PC-9 (cell line): ENCODE measurements at regions not wholly inside any gene's neighbourhood (a gene's known extent, or its start where the extent isn't known, plus 50 kb on each side); places are given as distances from the start of the nearest gene placed in this dataset.

Experiments used
- BruUV-seq: library from RNA; stranded (reverse); fragments of 400-500 nt; replicated peaks from 2 replicates; lab custom pipeline; 2021; lab: Mats Ljungman, UMichigan
- CTCF ChIA-PET: fragments of 300-600 bp; sonication (Branson Sonifier 250); formaldehyde crosslinking; loops from one replicate; lab custom pipeline; 2022; ENCODE audit warnings: antibody characterized with exemption; lab: Charles Lee
- POLR2A ChIA-PET: fragments of 300-600 bp; sonication (Branson Sonifier 250); formaldehyde crosslinking; loops from one replicate; lab custom pipeline; 2022; ENCODE audit warnings: antibody characterized with exemption; ENCODE audit not compliant: unreplicated experiment; lab: Charles Lee
- DNase-seq, 2 experiments: peaks; one replicate each; pipeline versions ENCODE4 v3.0.0 to v3.0.0-alpha.2; 2015 to 2022; ENCODE audit warnings: mixed read lengths in 1 of 2
- H2AFZ ChIP-seq: fragments of 200-600 bp; sonication (generic); 2 replicates; pipeline ENCODE4 v1.8.1; 2017; ENCODE audit warnings: antibody characterized with exemption
- H3F3A ChIP-seq: fragments of 200-600 bp; sonication (generic); 2 replicates; pipeline ENCODE4 v1.8.1; 2017; ENCODE audit warnings: antibody characterized with exemption, mild to moderate bottlenecking, low read depth; ENCODE audit not compliant: insufficient read depth
- H3K27ac ChIP-seq: fragments of 200-600 bp; sonication (generic); 2 replicates; pipeline ENCODE4 v1.6.1; 2016; ENCODE audit warnings: mixed run types
- H3K27me3 ChIP-seq: fragments of 200-600 bp; sonication (generic); 2 replicates; pipeline ENCODE4 v1.6.1; 2016; ENCODE audit warnings: low read depth, mixed run types; ENCODE audit not compliant: insufficient read depth
- H3K36me3 ChIP-seq: fragments of 200-600 bp; sonication (generic); 2 replicates; pipeline ENCODE4 v1.6.1; 2016; ENCODE audit warnings: low read depth, mixed run types
- H3K4me1 ChIP-seq: fragments of 200-600 bp; sonication (generic); replicated peaks from 2 replicates; pipeline ENCODE4 v1.6.1; 2016; ENCODE audit warnings: mixed run types; ENCODE audit not compliant: insufficient read depth
- H3K4me2 ChIP-seq: fragments of 200-600 bp; sonication (generic); 2 replicates; pipeline ENCODE4 v1.6.1; 2017; ENCODE audit warnings: mixed run types
- H3K4me3 ChIP-seq: fragments of 200-600 bp; sonication (generic); 2 replicates; pipeline ENCODE4 v1.6.1; 2016; ENCODE audit warnings: mixed run types
- H3K79me2 ChIP-seq: fragments of 200-600 bp; sonication (generic); 2 replicates; pipeline ENCODE4 v1.6.1; 2017; ENCODE audit warnings: low read depth, mixed run types
- H3K9me2 ChIP-seq: fragments of 200-600 bp; sonication (generic); 2 replicates; pipeline ENCODE4 v1.8.1; 2017; ENCODE audit warnings: mild to moderate bottlenecking; ENCODE audit not compliant: insufficient read depth
- H3K9me3 ChIP-seq: fragments of 200-600 bp; sonication (generic); 2 replicates; pipeline ENCODE4 v1.8.1; 2016; ENCODE audit warnings: low read depth; ENCODE audit not compliant: insufficient read depth
- H4K20me1 ChIP-seq: fragments of 200-600 bp; sonication (generic); 2 replicates; pipeline ENCODE4 v1.8.1; 2017; ENCODE audit not compliant: insufficient read depth
- EZH2 ChIP-seq: fragments of 200-600 bp; sonication (generic); IDR thresholded peaks from 2 replicates; pipeline ENCODE4 v1.8.0; 2017; ENCODE audit warnings: antibody characterized with exemption, low read depth
- intact Hi-C: fragments of 100-400 bp; cut with micrococcal nuclease; formaldehyde crosslinking; loops from one replicate; pipeline ENCODE4 v1.10.0; 2022; ENCODE audit not compliant: unreplicated experiment
- TF ChIP-seq, protein P1 (sequence below): fragments of 200-600 bp; sonication (generic); conservative IDR thresholded peaks from 2 replicates; pipeline ENCODE4 v1.6.1; 2017; ENCODE audit warnings: mixed run types, antibody characterized with exemption, mild to moderate bottlenecking, moderate library complexity

DNA sequence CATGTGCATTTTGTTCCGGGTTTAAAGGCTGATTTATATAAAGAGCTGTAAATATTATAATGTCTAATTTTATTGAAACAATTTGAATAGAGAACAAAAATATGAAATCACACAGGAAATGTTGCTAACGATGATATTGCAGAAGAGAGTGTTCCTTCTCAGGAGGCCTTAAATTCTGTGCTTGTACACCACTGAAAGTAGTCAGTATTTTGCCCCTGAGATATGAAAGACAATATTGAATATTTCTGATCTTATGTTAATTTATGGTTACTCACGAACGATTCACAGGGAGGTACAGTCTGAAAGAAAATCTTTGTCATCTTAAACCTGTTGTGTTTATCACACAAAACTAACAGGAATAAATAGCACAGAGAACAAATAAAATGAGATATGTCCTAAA lies 213.2 kb upstream of the PLSCR5 start:
- Histone ChIP-seq H3K9me3 (no peaks in the 10 kb centered on the region), H3K36me3 (no peaks in the 10 kb centered on the region), H3K4me2 (no peak overlapping the region), H4K20me1 (no peaks in the 10 kb centered on the region), H3K9me2 (no peaks in the 10 kb centered on the region), H3K79me2 (no peaks in the 10 kb centered on the region), H3F3A (no peaks in the 10 kb centered on the region), H3K27ac (no peak overlapping the region), H3K4me1 (no peaks in the 10 kb centered on the region), H3K27me3 (no peaks in the 10 kb centered on the region), H3K4me3 (no peak overlapping the region), H2AFZ (peak overlapping the region; percentile 58; the same call in 1 of the 2 replicates)
- no TSS peak for BruUV-seq
- DNase-seq, result no peak
- intact Hi-C loops, result loop anchor here (5.0 to 10.0 kb wide), 2 partner anchors 1256 to 1899 kb away; no protein-coding TSS in a partner anchor
- CTCF ChIA-PET, result interaction anchor here (0.7 kb wide), 1 partner anchor 68 kb away, joined by 3 read pairs; no protein-coding TSS in a partner anchor
- POLR2A ChIA-PET, result no interaction called here
- TF ChIP-seq, protein P1, sequence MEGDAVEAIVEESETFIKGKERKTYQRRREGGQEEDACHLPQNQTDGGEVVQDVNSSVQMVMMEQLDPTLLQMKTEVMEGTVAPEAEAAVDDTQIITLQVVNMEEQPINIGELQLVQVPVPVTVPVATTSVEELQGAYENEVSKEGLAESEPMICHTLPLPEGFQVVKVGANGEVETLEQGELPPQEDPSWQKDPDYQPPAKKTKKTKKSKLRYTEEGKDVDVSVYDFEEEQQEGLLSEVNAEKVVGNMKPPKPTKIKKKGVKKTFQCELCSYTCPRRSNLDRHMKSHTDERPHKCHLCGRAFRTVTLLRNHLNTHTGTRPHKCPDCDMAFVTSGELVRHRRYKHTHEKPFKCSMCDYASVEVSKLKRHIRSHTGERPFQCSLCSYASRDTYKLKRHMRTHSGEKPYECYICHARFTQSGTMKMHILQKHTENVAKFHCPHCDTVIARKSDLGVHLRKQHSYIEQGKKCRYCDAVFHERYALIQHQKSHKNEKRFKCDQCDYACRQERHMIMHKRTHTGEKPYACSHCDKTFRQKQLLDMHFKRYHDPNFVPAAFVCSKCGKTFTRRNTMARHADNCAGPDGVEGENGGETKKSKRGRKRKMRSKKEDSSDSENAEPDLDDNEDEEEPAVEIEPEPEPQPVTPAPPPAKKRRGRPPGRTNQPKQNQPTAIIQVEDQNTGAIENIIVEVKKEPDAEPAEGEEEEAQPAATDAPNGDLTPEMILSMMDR, result no peak
- no peak for TF ChIP-seq EZH2

DNA sequence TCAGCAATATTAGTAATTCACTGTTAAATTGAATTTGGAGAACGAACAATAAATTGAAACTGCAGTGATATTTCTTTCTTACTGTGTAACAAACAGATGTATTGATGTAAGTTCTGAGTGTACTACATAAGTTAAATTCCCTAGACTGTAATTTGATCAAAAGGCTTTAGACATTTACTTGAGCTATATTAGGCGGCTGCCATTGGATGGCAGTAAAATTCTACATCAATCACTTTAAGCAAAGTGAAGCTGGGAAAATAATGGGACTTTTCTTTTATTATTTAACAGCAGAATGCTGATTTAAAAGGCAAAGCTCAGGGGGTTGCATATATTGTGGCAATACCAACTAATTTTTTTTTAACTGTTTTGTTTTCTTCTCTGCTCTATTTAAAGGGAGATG lies 212.6 kb upstream of the PLSCR5 start:
- DNase-seq, result no peak
- Histone ChIP-seq H3F3A (no peaks in the 10 kb centered on the region), H3K27ac (no peak overlapping the region), H4K20me1 (no peaks in the 10 kb centered on the region), H3K9me2 (no peaks in the 10 kb centered on the region), H3K79me2 (no peaks in the 10 kb centered on the region), H3K27me3 (no peaks in the 10 kb centered on the region), H2AFZ (no peak overlapping the region), H3K4me2 (no peak overlapping the region), H3K36me3 (no peaks in the 10 kb centered on the region), H3K9me3 (no peaks in the 10 kb centered on the region), H3K4me1 (no peaks in the 10 kb centered on the region), H3K4me3 (no peak overlapping the region)
- intact Hi-C loops, result loop anchor here (5.0 to 10.0 kb wide), 2 partner anchors 1257 to 1900 kb away; no protein-coding TSS in a partner anchor
- TF ChIP-seq, protein P1, result no peak; the same call in 1 of the 2 replicates
- TF ChIP-seq EZH2, result no peak
- POLR2A ChIA-PET, result no interaction called here
- no TSS peak for BruUV-seq
- CTCF ChIA-PET, result interaction anchor here (0.5 to 0.7 kb wide), 2 partner anchors 68 to 1139 kb away, joined by 3 to 5 read pairs; no protein-coding TSS in a partner anchor

DNA sequence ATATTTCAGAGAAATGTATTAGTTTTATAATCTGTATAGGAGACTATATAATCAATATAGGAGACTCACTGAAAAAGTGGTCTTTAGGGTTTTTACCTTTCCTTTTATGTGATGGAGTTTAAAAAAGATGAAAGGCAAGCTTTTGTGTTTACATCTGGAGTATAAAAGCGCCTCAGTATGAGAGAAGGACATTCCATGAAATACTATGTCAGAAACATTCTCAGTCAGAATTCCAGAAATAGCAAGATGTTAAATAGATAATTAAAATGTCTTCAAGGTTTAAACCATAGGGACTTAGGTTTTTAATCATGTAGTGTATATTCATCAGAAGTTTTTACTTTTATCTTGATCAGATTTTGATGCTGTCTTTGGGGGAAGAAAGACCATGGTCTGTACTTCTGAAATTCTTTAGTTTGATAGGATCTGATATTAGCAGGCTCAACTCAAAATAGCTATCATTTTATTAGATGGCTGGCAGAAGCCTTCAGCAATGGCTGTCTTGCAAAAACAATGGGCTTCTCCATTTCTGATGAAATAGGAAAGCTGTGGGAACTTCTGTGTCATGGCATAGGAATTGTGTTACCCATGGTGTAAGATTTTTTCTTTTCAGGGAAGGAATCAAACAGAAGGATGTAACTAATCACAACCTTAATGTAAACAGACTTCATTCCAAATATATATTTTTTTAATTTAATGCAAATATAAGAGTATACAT lies 209.6 kb upstream of the PLSCR5 start:
- CTCF ChIA-PET, result no interaction called here
- no peak overlapping the region for H3K4me3 ChIP-seq
- no peak for TF ChIP-seq EZH2
- TF ChIP-seq, protein P1, result no peak
- H3K9me3 ChIP-seq, result no peaks in the 10 kb centered on the region
- DNase-seq, result no peak
- no peaks in the 10 kb centered on the region for H3K36me3 ChIP-seq
- no peaks in the 10 kb centered on the region for H3K27me3 ChIP-seq
- H3K27ac ChIP-seq, result no peak overlapping the region
- no peak overlapping the region for H3K4me2 ChIP-seq
- H3K9me2 ChIP-seq, result no peaks in the 10 kb centered on the region
- POLR2A ChIA-PET, result no interaction called here
- H4K20me1 ChIP-seq, result no peaks in the 10 kb centered on the region
- H2AFZ ChIP-seq, result no peak overlapping the region
- H3K79me2 ChIP-seq, result no peaks in the 10 kb centered on the region
- no peaks in the 10 kb centered on the region for H3K4me1 ChIP-seq
- intact Hi-C loops, result loop anchor here (5.0 to 10.0 kb wide), 2 partner anchors 1260 to 1903 kb away; no protein-coding TSS in a partner anchor
- no TSS peak for BruUV-seq
- no peaks in the 10 kb centered on the region for H3F3A ChIP-seq
